Vagina (tissue), 2 donors: ENCODE measurements at regions not wholly inside any gene's neighbourhood (a gene's known extent, or its start where the extent isn't known, plus 50 kb on each side); places are given as distances from the start of the nearest gene placed in this dataset.

ENCODE experiments used
- DNase-seq, 2 donors: peaks; one replicate each; pipeline ENCODE4 v3.0.0-alpha.2; 2017; ENCODE audit errors: extremely low spot score in 2 of 2
- H3K27ac ChIP-seq: fragments of 200-600 bp; sonication (generic); one replicate; pipeline ENCODE4 v1.5.1; 2019
- H3K27me3 ChIP-seq: fragments of 200-600 bp; sonication (generic); one replicate; pipeline ENCODE4 v1.5.1; 2019
- H3K36me3 ChIP-seq, 2 donors: fragments of 200-600 bp; sonication (generic); one replicate each; pipeline ENCODE4 v1.5.1; 2017 to 2019
- H3K4me1 ChIP-seq: fragments of 200-600 bp; sonication (generic); one replicate; pipeline ENCODE4 v1.5.1; 2019
- H3K4me3 ChIP-seq, 2 donors: fragments of 200-600 bp; sonication (generic); 1 replicate in 1 of 2; 2 replicates in 1 of 2; pipeline ENCODE4 v1.5.1; 2016 to 2019
- H3K9me3 ChIP-seq: fragments of 200-600 bp; sonication (generic); one replicate; pipeline ENCODE4 v1.5.1; 2019
- POLR2A ChIP-seq, 2 donors: fragments of 450-650 bp; IDR thresholded peaks; one replicate each; pipeline ENCODE4 v1.6.1; 2017; ENCODE audit warnings: antibody characterized with exemption in 2 of 2, mild to moderate bottlenecking in 2 of 2, moderate library complexity in 2 of 2
- POLR2AphosphoS5 ChIP-seq, 2 donors: sonication (generic); formaldehyde crosslinking; IDR thresholded peaks; one replicate each; pipeline ENCODE4 v1.9.0; 2017; ENCODE audit warnings: antibody characterized with exemption in 2 of 2, mild to moderate bottlenecking in 2 of 2, low read depth in 1 of 2; ENCODE audit not compliant: insufficient read depth in 1 of 2
- intact Hi-C: fragments of 100-400 bp; cut with DNase I; formaldehyde crosslinking; loops from one replicate; pipeline ENCODE4 v1.15.1; 2023
- TF ChIP-seq, protein P1 (sequence below), 3 experiments: fragments of 450-650 bp in 2 of 3; fragments of 200-600 bp in 1 of 3; sonication (generic) in 1 of 3; IDR thresholded peaks; one replicate each; pipeline ENCODE4 v1.5.1; 2017 to 2019; ENCODE audit warnings: antibody characterized with exemption in 3 of 3, mild to moderate bottlenecking in 2 of 3, moderate library complexity in 2 of 3

GRCh38 chr11:26851291-26851690 is 129.4 kb upstream of the SLC5A12 start:
- DNase-seq = no peak
- intact Hi-C loops = no loop called here

DNA sequence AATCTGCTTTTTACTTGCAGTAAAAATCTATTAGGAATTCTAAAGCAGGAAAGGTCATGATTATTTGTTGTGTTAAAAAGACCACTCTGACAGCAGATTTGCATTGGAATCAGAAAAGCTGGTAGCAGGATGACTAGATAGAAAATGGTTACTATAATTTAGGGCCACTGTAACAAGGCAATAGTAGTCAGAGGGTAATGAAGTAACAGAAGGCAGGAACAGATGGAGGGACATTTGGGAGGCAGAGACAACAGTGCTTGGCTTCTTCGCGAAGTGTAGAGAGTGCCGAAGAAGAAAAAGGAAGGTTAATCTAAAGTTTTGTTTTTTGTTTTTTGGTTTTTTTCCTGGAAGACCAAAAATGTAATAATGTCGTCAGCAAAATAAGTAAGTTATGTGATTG is 129.8 kb upstream of the SLC5A12 start:
- H3K27me3 ChIP-seq = no peaks in the 10 kb centered on the region
- H3K36me3 ChIP-seq = no peaks in the 10 kb centered on the region
- DNase-seq = no peak
- H3K4me1 ChIP-seq = peaks cover 40% of the 10 kb centered on the region
- intact Hi-C loops = no loop called here
- H3K9me3 ChIP-seq = no peaks in the 10 kb centered on the region
- TF ChIP-seq POLR2A (IDR thresholded peaks at IDR 0.05) (no peak), POLR2AphosphoS5 (IDR thresholded peaks at IDR 0.05; ENCODE audit: insufficient read depth in 1 of 2, low read depth in 1 of 2) (no peak)
- TF ChIP-seq, protein P1, sequence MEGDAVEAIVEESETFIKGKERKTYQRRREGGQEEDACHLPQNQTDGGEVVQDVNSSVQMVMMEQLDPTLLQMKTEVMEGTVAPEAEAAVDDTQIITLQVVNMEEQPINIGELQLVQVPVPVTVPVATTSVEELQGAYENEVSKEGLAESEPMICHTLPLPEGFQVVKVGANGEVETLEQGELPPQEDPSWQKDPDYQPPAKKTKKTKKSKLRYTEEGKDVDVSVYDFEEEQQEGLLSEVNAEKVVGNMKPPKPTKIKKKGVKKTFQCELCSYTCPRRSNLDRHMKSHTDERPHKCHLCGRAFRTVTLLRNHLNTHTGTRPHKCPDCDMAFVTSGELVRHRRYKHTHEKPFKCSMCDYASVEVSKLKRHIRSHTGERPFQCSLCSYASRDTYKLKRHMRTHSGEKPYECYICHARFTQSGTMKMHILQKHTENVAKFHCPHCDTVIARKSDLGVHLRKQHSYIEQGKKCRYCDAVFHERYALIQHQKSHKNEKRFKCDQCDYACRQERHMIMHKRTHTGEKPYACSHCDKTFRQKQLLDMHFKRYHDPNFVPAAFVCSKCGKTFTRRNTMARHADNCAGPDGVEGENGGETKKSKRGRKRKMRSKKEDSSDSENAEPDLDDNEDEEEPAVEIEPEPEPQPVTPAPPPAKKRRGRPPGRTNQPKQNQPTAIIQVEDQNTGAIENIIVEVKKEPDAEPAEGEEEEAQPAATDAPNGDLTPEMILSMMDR (IDR thresholded peaks at IDR 0.05) = no peak
- no peak overlapping the region for H3K27ac ChIP-seq
- H3K4me3 ChIP-seq = no peak overlapping the region

More at GRCh38 chr11:26851291-26851690, 129.4 kb upstream of the SLC5A12 start:
- Histone ChIP-seq H3K4me3 (no peak overlapping the region), H3K36me3 (no peaks in the 10 kb centered on the region), H3K9me3 (no peaks in the 10 kb centered on the region), H3K27ac (no peak overlapping the region), H3K4me1 (peaks cover 44% of the 10 kb centered on the region), H3K27me3 (no peaks in the 10 kb centered on the region)
- no peak for TF ChIP-seq POLR2AphosphoS5 (IDR thresholded peaks at IDR 0.05; ENCODE audit: insufficient read depth in 1 of 2, low read depth in 1 of 2)
- TF ChIP-seq POLR2A (IDR thresholded peaks at IDR 0.05) = no peak
- TF ChIP-seq, protein P1 (IDR thresholded peaks at IDR 0.05) = no peak

- no peaks in the 10 kb centered on the region for H3K36me3 ChIP-seq
- DNase-seq = no peak
These were observed 135.8 kb upstream of the FIBIN start for GRCh38 chr11:26858098-26858497.

DNA sequence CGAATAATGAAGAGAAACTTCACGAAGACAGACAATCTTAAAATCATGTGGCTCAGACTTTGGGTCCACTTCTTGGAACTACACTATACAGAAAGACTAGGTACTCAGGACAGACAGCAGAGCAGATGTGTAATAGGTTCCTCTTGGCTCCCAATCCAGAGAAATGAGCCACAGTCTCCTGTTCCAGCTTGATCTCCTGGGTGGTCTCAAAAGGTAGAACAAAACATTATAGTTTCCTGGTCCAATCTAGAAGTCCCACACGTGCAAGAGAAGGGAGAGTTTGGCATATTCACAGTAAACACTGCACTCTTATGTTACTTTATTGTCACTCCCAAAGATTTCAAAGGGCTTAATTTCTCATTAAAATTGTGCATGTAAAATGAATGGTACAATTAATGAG is 134.5 kb upstream of the FIBIN start:
- H3K36me3 ChIP-seq = no peaks in the 10 kb centered on the region
- intact Hi-C loops = no loop called here

More at GRCh38 chr11:26858098-26858497, 135.8 kb upstream of the FIBIN start:
- H3K9me3 ChIP-seq = no peaks in the 10 kb centered on the region
- H3K4me3 ChIP-seq = no peak overlapping the region
- peaks cover 7% of the 10 kb centered on the region for H3K4me1 ChIP-seq
- H3K27me3 ChIP-seq = no peaks in the 10 kb centered on the region
- TF ChIP-seq POLR2AphosphoS5 (IDR thresholded peaks at IDR 0.05; ENCODE audit: insufficient read depth in 1 of 2, low read depth in 1 of 2) = no peak
- TF ChIP-seq POLR2A (IDR thresholded peaks at IDR 0.05) = no peak
- TF ChIP-seq, protein P1 (IDR thresholded peaks at IDR 0.05) = no peak
- H3K27ac ChIP-seq = no peak overlapping the region
- intact Hi-C loops = no loop called here

GRCh38 chr11:26860091-26860780 is 133.7 kb upstream of the FIBIN start:
- Histone ChIP-seq H3K27ac (no peak overlapping the region), H3K4me3 (no peak overlapping the region), H3K27me3 (no peaks in the 10 kb centered on the region), H3K9me3 (no peaks in the 10 kb centered on the region), H3K36me3 (no peaks in the 10 kb centered on the region), H3K4me1 (no peaks in the 10 kb centered on the region)
- TF ChIP-seq, protein P1 (IDR thresholded peaks at IDR 0.05) = no peak
- TF ChIP-seq POLR2A (IDR thresholded peaks at IDR 0.05) (no peak), POLR2AphosphoS5 (IDR thresholded peaks at IDR 0.05; ENCODE audit: insufficient read depth in 1 of 2, low read depth in 1 of 2) (no peak)
- intact Hi-C loops = no loop called here
- DNase-seq = no peak

More for the DNA sequence above, 134.5 kb upstream of the FIBIN start:
- H3K27ac ChIP-seq = no peak overlapping the region
- no peak overlapping the region for H3K4me3 ChIP-seq
- TF ChIP-seq, protein P1 (IDR thresholded peaks at IDR 0.05) = no peak
- TF ChIP-seq POLR2AphosphoS5 (IDR thresholded peaks at IDR 0.05; ENCODE audit: insufficient read depth in 1 of 2, low read depth in 1 of 2) = no peak
- TF ChIP-seq POLR2A (IDR thresholded peaks at IDR 0.05) = no peak
- H3K27me3 ChIP-seq = no peaks in the 10 kb centered on the region
- H3K4me1 ChIP-seq = peaks cover 6% of the 10 kb centered on the region
- no peak for DNase-seq
- no peaks in the 10 kb centered on the region for H3K9me3 ChIP-seq
